Tibial nerve (tissue), 4 donors: ENCODE measurements at regions not wholly inside any gene's neighbourhood (a gene's known extent, or its start where the extent isn't known, plus 50 kb on each side); places are given as distances from the start of the nearest gene placed in this dataset.

Experiments
- DNase-seq, 2 donors: peaks; one replicate each; pipeline ENCODE4 v3.0.0-alpha.2; 2019; ENCODE audit warnings: low spot score in 2 of 2
- H3K27ac ChIP-seq, 4 donors: fragments of 200-600 bp; sonication (generic) in 3 of 4; one replicate each; pipeline ENCODE4 v1.5.1; 2017 to 2019; ENCODE audit warnings: mild to moderate bottlenecking in 1 of 4
- H3K27me3 ChIP-seq, 2 donors: fragments of 200-600 bp; sonication (generic) in 1 of 2; one replicate each; pipeline versions ENCODE4 v1.5.1 to v1.6.0; 2017 to 2019
- H3K36me3 ChIP-seq, 3 donors: fragments of 200-600 bp; sonication (generic); one replicate each; pipeline ENCODE4 v1.5.1; 2018 to 2019
- H3K4me1 ChIP-seq, 4 donors: fragments of 200-600 bp; sonication (generic) in 3 of 4; one replicate each; pipeline ENCODE4 v1.5.1; 2017 to 2019
- H3K4me3 ChIP-seq, 4 donors: fragments of 200-600 bp; sonication (generic) in 3 of 4; one replicate each; pipeline ENCODE4 v1.5.1; 2017 to 2019; ENCODE audit warnings: mild to moderate bottlenecking in 1 of 4, moderate library complexity in 1 of 4
- H3K9me3 ChIP-seq, 4 donors: fragments of 200-600 bp; sonication (generic) in 3 of 4; one replicate each; pipeline ENCODE4 v1.5.1; 2017 to 2019
- CTCF ChIP-seq, 5 experiments: fragments of 200-600 bp in 3 of 5; fragments of 450-650 bp in 2 of 5; sonication (generic) in 3 of 5; IDR thresholded peaks; one replicate each; pipeline ENCODE4 v1.5.1; 2016 to 2019; ENCODE audit warnings: antibody characterized with exemption in 5 of 5, mild to moderate bottlenecking in 3 of 5, moderate library complexity in 2 of 5
- EP300 ChIP-seq, 2 donors: sonication (generic); formaldehyde crosslinking; IDR thresholded peaks; one replicate each; pipeline ENCODE4 v1.6.1; 2017; ENCODE audit warnings: antibody characterized with exemption in 2 of 2, mild to moderate bottlenecking in 1 of 2
- POLR2A ChIP-seq, 2 donors: fragments of 450-650 bp; IDR thresholded peaks; one replicate each; pipeline ENCODE4 v1.6.1; 2017; ENCODE audit warnings: antibody characterized with exemption in 2 of 2, mild to moderate bottlenecking in 2 of 2, moderate library complexity in 2 of 2
- WGBS, 2 donors: methylation state at CpG; one replicate each; pipeline ENCODE4 v1.1.5; 2018; 5-methylcytosine and 5-hydroxymethylcytosine counted together

- no peak overlapping the region for H3K4me3 ChIP-seq
- no peaks in the 10 kb centered on the region for H3K36me3 ChIP-seq
- H3K9me3 ChIP-seq: no peaks in the 10 kb centered on the region
- TF ChIP-seq CTCF (IDR thresholded peaks at IDR 0.05): no peak
- 16 to 37% methylated on average over 3 of the region's 3 CpGs for WGBS, 2 donors
- no peaks in the 10 kb centered on the region for H3K27me3 ChIP-seq
- no peak for DNase-seq
- H3K27ac ChIP-seq: no peak overlapping the region
- no peaks in the 10 kb centered on the region for H3K4me1 ChIP-seq
Observed at GRCh38 chrX:82585868-82586267, 922.2 kb upstream of the POU3F4 start.

- Histone ChIP-seq H3K4me3 (no peak overlapping the region), H3K36me3 (no peaks in the 10 kb centered on the region), H3K4me1 (no peaks in the 10 kb centered on the region), H3K9me3 (no peaks in the 10 kb centered on the region), H3K27me3 (no peaks in the 10 kb centered on the region), H3K27ac (no peak overlapping the region)
- 15 to 41% methylated on average over 5 of the region's 5 CpGs for WGBS, 2 donors
- DNase-seq: no peak
- TF ChIP-seq POLR2A (IDR thresholded peaks at IDR 0.05) (no peak), CTCF (IDR thresholded peaks at IDR 0.05) (no peak), EP300 (IDR thresholded peaks at IDR 0.05) (no peak)
Observed at GRCh38 chrX:82589410-82589809, 918.7 kb upstream of the POU3F4 start.

DNA sequence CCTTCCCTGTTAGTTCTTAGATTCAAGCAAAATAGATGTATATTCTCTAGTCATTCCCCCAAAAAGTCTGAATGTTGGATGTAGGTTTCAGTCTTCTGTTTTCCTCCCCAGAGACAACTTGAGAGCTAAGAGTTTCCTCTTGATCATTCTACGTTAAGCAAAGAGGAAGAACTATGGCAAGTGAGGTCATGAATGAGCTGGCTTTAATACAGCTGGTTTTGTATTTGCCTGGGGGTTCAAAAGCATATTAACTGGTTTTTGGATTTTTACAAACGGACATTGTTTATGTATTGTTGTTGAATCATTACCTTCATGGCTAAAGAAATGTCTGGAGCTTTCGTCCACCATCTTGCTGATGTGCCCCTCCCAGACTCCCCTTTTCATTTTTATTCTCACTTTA is 916.7 kb upstream of the POU3F4 start:
- Histone ChIP-seq H3K4me3 (no peak overlapping the region), H3K4me1 (no peaks in the 10 kb centered on the region)
- 37 to 59% methylated on average over 3 of the region's 3 CpGs for WGBS, 2 donors

DNA sequence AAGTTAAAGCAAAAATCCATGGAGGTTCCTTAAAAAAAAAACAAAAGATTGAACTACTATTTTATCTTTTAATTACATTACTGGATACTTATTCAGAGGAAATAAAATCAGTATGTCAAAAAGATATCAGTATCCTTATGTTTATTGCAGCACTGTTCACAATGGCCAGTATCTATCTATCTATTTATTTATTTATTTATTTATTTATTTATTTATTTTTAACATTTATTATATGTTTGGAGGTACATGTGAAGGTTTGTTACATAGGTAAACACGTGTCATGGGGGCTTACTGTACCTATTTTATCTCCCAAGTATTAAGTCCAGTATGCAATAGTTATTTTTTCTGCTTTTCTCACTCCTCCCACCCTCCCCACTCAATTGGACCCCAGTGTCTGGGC is 881.1 kb upstream of the POU3F4 start:
- 18 to 23% methylated on average over 1 of the region's 1 CpG for WGBS, 2 donors
- no peak for DNase-seq
- no peak overlapping the region for H3K27ac ChIP-seq
- peaks cover 0 to 7% (median 1%) of the 10 kb centered on the region in 4 donors for H3K9me3 ChIP-seq
- no peaks in the 10 kb centered on the region for H3K36me3 ChIP-seq
- H3K27me3 ChIP-seq: no peaks in the 10 kb centered on the region
- H3K4me3 ChIP-seq: no peak overlapping the region
- no peak for TF ChIP-seq EP300 (IDR thresholded peaks at IDR 0.05)
- no peak for TF ChIP-seq CTCF (IDR thresholded peaks at IDR 0.05)
- no peak for TF ChIP-seq POLR2A (IDR thresholded peaks at IDR 0.05)
- no peaks in the 10 kb centered on the region for H3K4me1 ChIP-seq

More for the DNA sequence above, 916.7 kb upstream of the POU3F4 start:
- Histone ChIP-seq H3K27me3 (no peaks in the 10 kb centered on the region), H3K27ac (no peak overlapping the region), H3K9me3 (no peaks in the 10 kb centered on the region), H3K36me3 (no peaks in the 10 kb centered on the region)
- no peak for DNase-seq
- TF ChIP-seq CTCF (IDR thresholded peaks at IDR 0.05) (no peak), POLR2A (IDR thresholded peaks at IDR 0.05) (no peak), EP300 (IDR thresholded peaks at IDR 0.05) (no peak)

DNA sequence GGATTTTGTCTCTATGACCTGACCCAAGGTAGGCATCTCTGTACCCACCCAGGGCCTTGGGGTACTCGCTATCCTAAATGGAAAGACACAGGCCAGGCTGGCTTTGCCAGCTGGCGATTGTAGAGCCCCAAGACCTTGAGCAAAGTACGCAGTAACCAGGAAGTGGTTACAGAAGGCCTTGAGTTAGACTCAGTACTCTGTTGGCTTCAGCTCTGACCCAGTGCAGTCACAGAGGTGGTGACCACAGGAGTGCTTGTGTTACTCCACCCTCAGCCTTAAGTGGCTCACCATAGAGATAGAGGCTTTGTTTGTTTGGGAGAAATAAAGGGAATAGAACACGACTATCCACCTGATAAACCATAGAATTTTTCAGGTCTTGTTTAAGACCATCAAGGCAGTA is 880.5 kb upstream of the POU3F4 start:
- WGBS, 2 donors: 66 to 84% methylated on average over 3 to 4 of the region's 4 CpGs
- Histone ChIP-seq H3K9me3 (peaks cover 0 to 7% (median 1%) of the 10 kb centered on the region in 4 donors), H3K4me1 (no peaks in the 10 kb centered on the region), H3K4me3 (no peak overlapping the region), H3K27me3 (no peaks in the 10 kb centered on the region), H3K36me3 (no peaks in the 10 kb centered on the region), H3K27ac (no peak overlapping the region)
- no peak for DNase-seq
- TF ChIP-seq POLR2A (IDR thresholded peaks at IDR 0.05): no peak
- TF ChIP-seq EP300 (IDR thresholded peaks at IDR 0.05): no peak
- TF ChIP-seq CTCF (IDR thresholded peaks at IDR 0.05): no peak
